ENCODE measurements at regions not wholly inside any gene's neighbourhood (a gene's known extent, or its start where the extent isn't known, plus 50 kb on each side); places are given as distances from the start of the nearest gene placed in this dataset.

DNA sequence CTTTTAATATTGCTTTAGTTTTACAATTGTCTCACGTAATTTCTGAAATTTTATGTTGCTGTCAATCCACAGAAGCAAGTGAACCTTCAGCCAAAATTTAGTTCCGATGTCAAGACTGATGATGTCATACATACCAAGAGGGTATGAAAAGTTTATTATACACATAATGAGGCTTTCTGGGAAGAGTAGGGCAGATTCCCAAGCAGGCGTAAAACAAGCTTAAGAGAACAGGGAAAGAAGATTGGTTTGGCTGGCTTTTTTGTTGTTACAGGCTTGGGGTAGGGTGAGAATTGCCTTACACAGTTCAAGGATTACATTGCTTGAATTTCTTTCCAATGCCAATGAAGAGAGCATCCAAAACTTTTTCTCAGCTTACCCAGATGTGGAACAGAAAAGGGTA lies 1962.9 kb upstream of the CDH6 start:
- H3K27ac ChIP-seq (ENCODE audit: low read depth, low read length), result no peak overlapping the region
- no peak overlapping the region for H3K4me2 ChIP-seq (ENCODE audit: insufficient read depth, low read length)
- DNase-seq (ENCODE audit: insufficient read length, low spot score, missing footprints), result no peak
- H3K9me3 ChIP-seq (ENCODE audit: low read depth, low read length), result no peaks in the 10 kb centered on the region
- no peak overlapping the region for H3K4me3 ChIP-seq (ENCODE audit: insufficient read depth, low read length)
- no peak overlapping the region for H2AFZ ChIP-seq (ENCODE audit: low read length)
- H3K79me2 ChIP-seq (ENCODE audit: insufficient read depth, low read length), result no peaks in the 10 kb centered on the region
- no peaks in the 10 kb centered on the region for H4K20me1 ChIP-seq (ENCODE audit: insufficient read depth, low read length)
- H3K4me1 ChIP-seq (ENCODE audit: insufficient read depth, low read length), result no peaks in the 10 kb centered on the region
- TF ChIP-seq, protein P1, sequence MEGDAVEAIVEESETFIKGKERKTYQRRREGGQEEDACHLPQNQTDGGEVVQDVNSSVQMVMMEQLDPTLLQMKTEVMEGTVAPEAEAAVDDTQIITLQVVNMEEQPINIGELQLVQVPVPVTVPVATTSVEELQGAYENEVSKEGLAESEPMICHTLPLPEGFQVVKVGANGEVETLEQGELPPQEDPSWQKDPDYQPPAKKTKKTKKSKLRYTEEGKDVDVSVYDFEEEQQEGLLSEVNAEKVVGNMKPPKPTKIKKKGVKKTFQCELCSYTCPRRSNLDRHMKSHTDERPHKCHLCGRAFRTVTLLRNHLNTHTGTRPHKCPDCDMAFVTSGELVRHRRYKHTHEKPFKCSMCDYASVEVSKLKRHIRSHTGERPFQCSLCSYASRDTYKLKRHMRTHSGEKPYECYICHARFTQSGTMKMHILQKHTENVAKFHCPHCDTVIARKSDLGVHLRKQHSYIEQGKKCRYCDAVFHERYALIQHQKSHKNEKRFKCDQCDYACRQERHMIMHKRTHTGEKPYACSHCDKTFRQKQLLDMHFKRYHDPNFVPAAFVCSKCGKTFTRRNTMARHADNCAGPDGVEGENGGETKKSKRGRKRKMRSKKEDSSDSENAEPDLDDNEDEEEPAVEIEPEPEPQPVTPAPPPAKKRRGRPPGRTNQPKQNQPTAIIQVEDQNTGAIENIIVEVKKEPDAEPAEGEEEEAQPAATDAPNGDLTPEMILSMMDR (IDR thresholded peaks at IDR 0.05; ENCODE audit: extremely low read depth, low read depth, low read length), result no peak
- no peaks in the 10 kb centered on the region for H3K27me3 ChIP-seq (ENCODE audit: insufficient read depth, low read length)
- no peaks in the 10 kb centered on the region for H3K36me3 ChIP-seq (ENCODE audit: insufficient read depth, low read length)

DNA sequence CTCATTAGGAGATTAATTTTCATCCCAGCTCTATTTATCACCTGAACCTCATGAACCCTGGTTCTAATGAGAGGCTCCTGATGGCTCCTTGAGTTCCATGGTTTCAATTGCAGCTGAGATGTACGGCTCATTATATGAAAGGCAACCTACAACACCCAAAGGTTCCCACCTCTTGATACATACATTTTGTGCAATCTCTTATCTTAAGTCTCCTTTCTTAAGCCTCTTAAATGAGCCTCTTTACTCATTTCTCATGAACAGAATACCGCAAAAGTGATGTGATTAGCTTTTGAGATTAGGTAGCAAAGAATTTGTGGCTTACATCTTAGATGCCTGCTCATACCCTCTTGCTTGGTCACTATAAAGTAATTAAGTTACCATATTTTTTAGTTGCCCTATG lies 1964.0 kb upstream of the CDH6 start:
- H2AFZ ChIP-seq (ENCODE audit: low read length), result no peak overlapping the region
- H3K4me3 ChIP-seq (ENCODE audit: insufficient read depth, low read length), result no peak overlapping the region
- H3K36me3 ChIP-seq (ENCODE audit: insufficient read depth, low read length), result no peaks in the 10 kb centered on the region
- H3K27me3 ChIP-seq (ENCODE audit: insufficient read depth, low read length), result no peaks in the 10 kb centered on the region
- no peaks in the 10 kb centered on the region for H4K20me1 ChIP-seq (ENCODE audit: insufficient read depth, low read length)
- no peak overlapping the region for H3K4me2 ChIP-seq (ENCODE audit: insufficient read depth, low read length)
- H3K4me1 ChIP-seq (ENCODE audit: insufficient read depth, low read length), result no peaks in the 10 kb centered on the region
- H3K79me2 ChIP-seq (ENCODE audit: insufficient read depth, low read length), result no peaks in the 10 kb centered on the region
- no peak overlapping the region for H3K27ac ChIP-seq (ENCODE audit: low read depth, low read length)
- no peaks in the 10 kb centered on the region for H3K9me3 ChIP-seq (ENCODE audit: low read depth, low read length)
- TF ChIP-seq, protein P1 (IDR thresholded peaks at IDR 0.05; ENCODE audit: extremely low read depth, low read depth, low read length), result no peak
- no peak for DNase-seq (ENCODE audit: insufficient read length, low spot score, missing footprints)

DNA sequence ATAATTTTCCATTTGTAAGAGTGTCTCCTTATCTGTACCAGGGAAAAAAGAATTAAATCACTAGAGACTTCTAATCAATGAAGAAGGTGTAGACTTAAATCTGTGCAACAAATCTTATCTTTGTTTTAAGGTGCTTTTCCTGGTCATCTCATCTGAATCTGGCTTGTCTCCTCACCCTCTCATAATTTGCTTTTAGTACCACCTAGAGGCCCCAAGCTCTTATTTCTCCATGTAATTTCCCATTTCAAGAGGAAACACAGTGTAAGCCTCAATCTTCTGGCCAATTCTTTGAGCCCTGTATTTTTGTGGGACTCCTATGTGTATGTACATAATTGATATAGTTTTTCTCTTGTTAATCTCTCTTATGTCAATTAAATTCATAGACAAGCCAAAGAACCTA lies 1975.3 kb upstream of the CDH6 start:
- H3K4me3 ChIP-seq (ENCODE audit: insufficient read depth, low read length), result no peak overlapping the region
- TF ChIP-seq, protein P1 (IDR thresholded peaks at IDR 0.05; ENCODE audit: extremely low read depth, low read depth, low read length), result no peak

DNA sequence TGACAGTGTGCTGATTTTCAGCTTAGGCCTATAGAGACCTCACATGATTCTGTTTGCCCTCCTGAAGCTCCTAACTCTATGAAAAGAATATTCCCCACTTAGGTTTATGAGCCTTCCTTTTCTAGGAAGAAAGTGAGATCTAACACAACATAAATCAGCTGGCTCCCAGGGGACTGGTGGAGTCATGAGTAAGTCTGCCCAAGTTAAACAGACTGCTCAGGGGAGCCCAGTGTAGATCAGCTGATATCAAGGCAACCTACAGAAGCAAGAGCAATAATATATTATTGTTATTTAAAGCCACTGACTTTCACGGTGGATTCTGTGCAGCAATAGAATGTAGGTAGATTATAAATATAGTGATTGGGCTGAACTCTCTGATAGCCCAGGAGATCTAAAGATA lies 1978.6 kb upstream of the CDH6 start:
- H3K27me3 ChIP-seq (ENCODE audit: insufficient read depth, low read length), result no peaks in the 10 kb centered on the region
- H4K20me1 ChIP-seq (ENCODE audit: insufficient read depth, low read length), result no peaks in the 10 kb centered on the region
- TF ChIP-seq, protein P1 (IDR thresholded peaks at IDR 0.05; ENCODE audit: extremely low read depth, low read depth, low read length), result no peak
- no peak overlapping the region for H3K4me3 ChIP-seq (ENCODE audit: insufficient read depth, low read length)
- no peak overlapping the region for H3K4me2 ChIP-seq (ENCODE audit: insufficient read depth, low read length)
- no peak overlapping the region for H3K27ac ChIP-seq (ENCODE audit: low read depth, low read length)
- H3K79me2 ChIP-seq (ENCODE audit: insufficient read depth, low read length), result no peaks in the 10 kb centered on the region
- no peak for DNase-seq (ENCODE audit: insufficient read length, low spot score, missing footprints)
- H3K4me1 ChIP-seq (ENCODE audit: insufficient read depth, low read length), result no peaks in the 10 kb centered on the region
- H3K9me3 ChIP-seq (ENCODE audit: low read depth, low read length), result no peaks in the 10 kb centered on the region
- H3K36me3 ChIP-seq (ENCODE audit: insufficient read depth, low read length), result no peaks in the 10 kb centered on the region
- no peak overlapping the region for H2AFZ ChIP-seq (ENCODE audit: low read length)

More for the DNA sequence above, 1975.3 kb upstream of the CDH6 start:
- no peak overlapping the region for H3K27ac ChIP-seq (ENCODE audit: low read depth, low read length)
- H3K79me2 ChIP-seq (ENCODE audit: insufficient read depth, low read length), result no peaks in the 10 kb centered on the region
- H3K36me3 ChIP-seq (ENCODE audit: insufficient read depth, low read length), result no peaks in the 10 kb centered on the region
- H3K4me1 ChIP-seq (ENCODE audit: insufficient read depth, low read length), result no peaks in the 10 kb centered on the region
- H3K27me3 ChIP-seq (ENCODE audit: insufficient read depth, low read length), result no peaks in the 10 kb centered on the region
- H3K4me2 ChIP-seq (ENCODE audit: insufficient read depth, low read length), result no peak overlapping the region
- no peak for DNase-seq (ENCODE audit: insufficient read length, low spot score, missing footprints)
- no peak overlapping the region for H2AFZ ChIP-seq (ENCODE audit: low read length)
- no peaks in the 10 kb centered on the region for H3K9me3 ChIP-seq (ENCODE audit: low read depth, low read length)
- H4K20me1 ChIP-seq (ENCODE audit: insufficient read depth, low read length), result no peaks in the 10 kb centered on the region

Data from osteoblast (primary cell).